Keratinocyte (primary cell): ENCODE measurements at regions not wholly inside any gene's neighbourhood (a gene's known extent, or its start where the extent isn't known, plus 50 kb on each side); places are given as distances from the start of the nearest gene placed in this dataset.

Experiments
- DNase-seq: peaks from one replicate; pipeline ENCODE4 v3.0.0-alpha.2; 2011; ENCODE audit warnings: low read depth, missing footprints, low spot score
- FAIRE-seq: peaks from 2 replicates; lab custom pipeline; 2011; peaks lifted over from hg19 to GRCh38; lab: Jason Lieb, UNC
- H2AFZ ChIP-seq: 2 replicates; pipeline ENCODE4 v1.6.0; 2012; ENCODE audit warnings: low read length, control low read depth, inconsistent platforms; ENCODE audit not compliant: control insufficient read depth
- H3K27ac ChIP-seq: 2 replicates; pipeline ENCODE4 v1.5.1; 2011; ENCODE audit warnings: low read length; ENCODE audit not compliant: control insufficient read depth, insufficient read depth
- H3K27me3 ChIP-seq: 3 replicates; pipeline ENCODE4 v1.6.0; 2011; ENCODE audit warnings: low read length; ENCODE audit not compliant: control insufficient read depth, insufficient read depth; ENCODE audit errors: extremely low read depth
- H3K36me3 ChIP-seq, 2 experiments: 2 replicates in 1 of 2; 3 replicates in 1 of 2; pipeline ENCODE4 v1.5.1; 2011; ENCODE audit warnings: low read length in 2 of 2, mild to moderate bottlenecking in 1 of 2; ENCODE audit not compliant: control insufficient read depth in 2 of 2, insufficient read depth in 2 of 2; ENCODE audit errors: extremely low read depth in 1 of 2
- H3K4me1 ChIP-seq: 3 replicates; pipeline ENCODE4 v1.5.1; 2011; ENCODE audit warnings: low read length; ENCODE audit not compliant: control insufficient read depth, insufficient read depth; ENCODE audit errors: extremely low read depth
- H3K4me2 ChIP-seq: 3 replicates; pipeline ENCODE4 v1.6.0; 2011; ENCODE audit warnings: low read depth, low read length; ENCODE audit not compliant: control insufficient read depth, insufficient read depth; ENCODE audit errors: extremely low read depth
- H3K4me3 ChIP-seq, 3 experiments: fragments of 200-600 bp in 1 of 3; sonication (generic) in 1 of 3; 2 replicates in 2 of 3; 3 replicates in 1 of 3; pipeline ENCODE4 v1.5.1; 2011 to 2016; ENCODE audit warnings: low read length in 3 of 3, mild to moderate bottlenecking in 3 of 3, control low read depth in 2 of 3, inconsistent platforms in 1 of 3, low read depth in 1 of 3, mixed read lengths in 1 of 3, mixed run types in 1 of 3, moderate library complexity in 1 of 3; ENCODE audit not compliant: control insufficient read depth in 2 of 3, insufficient read depth in 2 of 3; ENCODE audit errors: extremely low read depth in 1 of 3
- H3K79me2 ChIP-seq: 2 replicates; pipeline ENCODE4 v1.6.0; 2012; ENCODE audit warnings: low read length; ENCODE audit not compliant: control insufficient read depth, insufficient read depth
- H3K9ac ChIP-seq: 3 replicates; pipeline ENCODE4 v1.6.0; 2011; ENCODE audit warnings: low read length; ENCODE audit not compliant: control insufficient read depth, insufficient read depth; ENCODE audit errors: extremely low read depth
- H3K9me1 ChIP-seq: 3 replicates; pipeline ENCODE4 v1.6.0; 2011; ENCODE audit warnings: low read length; ENCODE audit not compliant: control insufficient read depth, insufficient read depth; ENCODE audit errors: extremely low read depth
- H3K9me3 ChIP-seq: 2 replicates; pipeline ENCODE4 v1.5.1; 2012; ENCODE audit warnings: low read depth, low read length; ENCODE audit not compliant: control insufficient read depth
- H4K20me1 ChIP-seq: 3 replicates; pipeline ENCODE4 v1.6.0; 2011; ENCODE audit warnings: low read length; ENCODE audit not compliant: control insufficient read depth, insufficient read depth; ENCODE audit errors: extremely low read depth
- CTCF ChIP-seq, 3 experiments: IDR thresholded peaks in 1 of 3; conservative IDR thresholded peaks in 1 of 3; optimal IDR thresholded peaks in 1 of 3; 2 replicates in 2 of 3; 3 replicates in 1 of 3; pipeline versions ENCODE3 to v1.5.1; 2011; ENCODE audit warnings: low read length in 3 of 3, mild to moderate bottlenecking in 3 of 3, moderate library complexity in 2 of 3, control low read depth in 1 of 3, inconsistent platforms in 1 of 3; ENCODE audit not compliant: insufficient read depth in 2 of 3; ENCODE audit errors: extremely low read depth in 1 of 3
- EZH2 ChIP-seq: IDR thresholded peaks from one replicate; pipeline ENCODE4 v1.6.1; 2012; ENCODE audit warnings: inconsistent platforms, mild to moderate bottlenecking, low read length, moderate library complexity
- dilution Hi-C: fragments of 300-500 bp; cut with MboI; formaldehyde crosslinking; loops from one replicate; pipeline ENCODE4 v1.7.0; 2020; ENCODE audit warnings: low sequenced_read_pairs; ENCODE audit not compliant: extremely low pct_ligation_motif_present

DNA sequence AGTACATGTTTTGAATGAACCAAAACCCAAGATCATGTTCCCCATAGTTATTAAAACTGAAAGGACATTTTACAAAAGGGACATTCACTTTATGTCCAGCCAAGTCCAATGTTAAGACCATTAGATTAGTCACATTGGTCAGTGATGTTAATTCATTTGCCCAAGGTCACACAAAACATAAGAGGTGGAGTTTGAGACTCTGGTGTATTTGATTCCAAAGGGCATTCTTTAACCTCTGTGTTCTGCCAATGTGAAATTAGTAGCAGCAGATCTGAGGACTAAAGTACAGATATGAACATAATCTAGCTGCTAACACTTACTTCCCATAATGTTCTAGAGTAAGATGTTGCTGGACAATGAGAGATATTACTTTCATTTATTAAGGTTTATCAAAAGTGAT, 425.6 kb downstream of the TUSC7 start:
- Histone ChIP-seq H3K27me3 (no peaks in the 10 kb centered on the region), H3K4me1 (no peaks in the 10 kb centered on the region), H2AFZ (no peak overlapping the region), H3K9ac (no peak overlapping the region), H4K20me1 (no peaks in the 10 kb centered on the region), H3K4me3 (no peak overlapping the region), H3K9me1 (no peaks in the 10 kb centered on the region), H3K79me2 (no peaks in the 10 kb centered on the region), H3K27ac (no peak overlapping the region), H3K4me2 (no peak overlapping the region), H3K9me3 (no peaks in the 10 kb centered on the region), H3K36me3 (no peaks in the 10 kb centered on the region)
- FAIRE-seq (no peak), DNase-seq (no peak)
- dilution Hi-C loops, result no loop called here
- TF ChIP-seq EZH2 (no peak), CTCF (optimal IDR thresholded peaks at IDR 0.05 in 1 of 3, IDR thresholded peaks at IDR 0.05 in 1 of 3, conservative IDR thresholded peaks at IDR 0.05 in 1 of 3; ENCODE audit: extremely low read depth in 1 of 3, insufficient read depth in 2 of 3, low read length in 3 of 3) (no peak)

DNA sequence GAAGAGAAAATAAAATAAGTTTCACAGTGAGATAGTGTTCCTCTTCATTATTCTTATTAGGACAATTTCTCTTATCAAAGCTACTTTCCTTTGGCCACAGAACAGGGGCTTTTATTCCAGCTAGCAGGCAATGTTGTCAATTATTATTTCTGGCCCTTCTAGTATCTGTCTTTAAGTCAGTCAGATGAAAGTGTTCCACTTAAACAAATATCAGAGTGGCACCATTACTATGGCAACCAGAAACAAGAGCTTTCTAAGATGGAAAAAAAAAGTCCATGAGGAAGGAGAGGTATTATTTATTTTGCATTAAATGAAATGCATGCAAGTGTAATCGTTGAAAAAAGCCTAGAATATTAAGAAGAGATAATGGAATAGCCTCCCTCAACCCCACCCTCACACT, 426.4 kb downstream of the TUSC7 start:
- DNase-seq (no peak), FAIRE-seq (no peak)
- Histone ChIP-seq H3K9me1 (no peaks in the 10 kb centered on the region), H3K4me2 (no peak overlapping the region), H3K9me3 (no peaks in the 10 kb centered on the region), H3K79me2 (no peaks in the 10 kb centered on the region), H3K9ac (no peak overlapping the region), H2AFZ (no peak overlapping the region), H3K36me3 (no peaks in the 10 kb centered on the region), H4K20me1 (no peaks in the 10 kb centered on the region), H3K27ac (no peak overlapping the region), H3K27me3 (no peaks in the 10 kb centered on the region), H3K4me3 (no peak overlapping the region), H3K4me1 (no peaks in the 10 kb centered on the region)
- no peak for TF ChIP-seq CTCF (optimal IDR thresholded peaks at IDR 0.05 in 1 of 3, IDR thresholded peaks at IDR 0.05 in 1 of 3, conservative IDR thresholded peaks at IDR 0.05 in 1 of 3; ENCODE audit: extremely low read depth in 1 of 3, insufficient read depth in 2 of 3, low read length in 3 of 3)
- no peak for TF ChIP-seq EZH2
- dilution Hi-C loops, result no loop called here
